Cardiac fibroblast (primary cell): ENCODE measurements at regions not wholly inside any gene's neighbourhood (a gene's known extent, or its start where the extent isn't known, plus 50 kb on each side); places are given as distances from the start of the nearest gene placed in this dataset.
A peak's percentile ranks its signal among the peaks of the same experiment; 100 is the strongest.

Experiments
- DNase-seq, 2 donors: peaks; one replicate each; pipeline versions ENCODE4 v3.0.0 to v3.0.0-alpha.2; 2010; ENCODE audit warnings: low read depth in 2 of 2
- H3K4me3 ChIP-seq, 2 donors: replicated peaks in 1 of 2; 1 replicate in 1 of 2; 2 replicates in 1 of 2; pipeline ENCODE4 v1.5.1; 2011; ENCODE audit warnings: low read depth in 2 of 2, low read length in 2 of 2, mild to moderate bottlenecking in 2 of 2, moderate library complexity in 1 of 2
- TF ChIP-seq, protein P1 (sequence below): IDR thresholded peaks from one replicate; pipeline ENCODE4 v1.5.1; 2011; ENCODE audit warnings: low read depth, mild to moderate bottlenecking, low read length, inconsistent platforms

GRCh38 chr6:22727710-22728109 is 158.3 kb downstream of the HDGFL1 start:
- H3K4me3 ChIP-seq, result no peak overlapping the region
- peak in 1 of 2 donors; percentile 3 for DNase-seq
- TF ChIP-seq, protein P1, sequence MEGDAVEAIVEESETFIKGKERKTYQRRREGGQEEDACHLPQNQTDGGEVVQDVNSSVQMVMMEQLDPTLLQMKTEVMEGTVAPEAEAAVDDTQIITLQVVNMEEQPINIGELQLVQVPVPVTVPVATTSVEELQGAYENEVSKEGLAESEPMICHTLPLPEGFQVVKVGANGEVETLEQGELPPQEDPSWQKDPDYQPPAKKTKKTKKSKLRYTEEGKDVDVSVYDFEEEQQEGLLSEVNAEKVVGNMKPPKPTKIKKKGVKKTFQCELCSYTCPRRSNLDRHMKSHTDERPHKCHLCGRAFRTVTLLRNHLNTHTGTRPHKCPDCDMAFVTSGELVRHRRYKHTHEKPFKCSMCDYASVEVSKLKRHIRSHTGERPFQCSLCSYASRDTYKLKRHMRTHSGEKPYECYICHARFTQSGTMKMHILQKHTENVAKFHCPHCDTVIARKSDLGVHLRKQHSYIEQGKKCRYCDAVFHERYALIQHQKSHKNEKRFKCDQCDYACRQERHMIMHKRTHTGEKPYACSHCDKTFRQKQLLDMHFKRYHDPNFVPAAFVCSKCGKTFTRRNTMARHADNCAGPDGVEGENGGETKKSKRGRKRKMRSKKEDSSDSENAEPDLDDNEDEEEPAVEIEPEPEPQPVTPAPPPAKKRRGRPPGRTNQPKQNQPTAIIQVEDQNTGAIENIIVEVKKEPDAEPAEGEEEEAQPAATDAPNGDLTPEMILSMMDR, result no peak

DNA sequence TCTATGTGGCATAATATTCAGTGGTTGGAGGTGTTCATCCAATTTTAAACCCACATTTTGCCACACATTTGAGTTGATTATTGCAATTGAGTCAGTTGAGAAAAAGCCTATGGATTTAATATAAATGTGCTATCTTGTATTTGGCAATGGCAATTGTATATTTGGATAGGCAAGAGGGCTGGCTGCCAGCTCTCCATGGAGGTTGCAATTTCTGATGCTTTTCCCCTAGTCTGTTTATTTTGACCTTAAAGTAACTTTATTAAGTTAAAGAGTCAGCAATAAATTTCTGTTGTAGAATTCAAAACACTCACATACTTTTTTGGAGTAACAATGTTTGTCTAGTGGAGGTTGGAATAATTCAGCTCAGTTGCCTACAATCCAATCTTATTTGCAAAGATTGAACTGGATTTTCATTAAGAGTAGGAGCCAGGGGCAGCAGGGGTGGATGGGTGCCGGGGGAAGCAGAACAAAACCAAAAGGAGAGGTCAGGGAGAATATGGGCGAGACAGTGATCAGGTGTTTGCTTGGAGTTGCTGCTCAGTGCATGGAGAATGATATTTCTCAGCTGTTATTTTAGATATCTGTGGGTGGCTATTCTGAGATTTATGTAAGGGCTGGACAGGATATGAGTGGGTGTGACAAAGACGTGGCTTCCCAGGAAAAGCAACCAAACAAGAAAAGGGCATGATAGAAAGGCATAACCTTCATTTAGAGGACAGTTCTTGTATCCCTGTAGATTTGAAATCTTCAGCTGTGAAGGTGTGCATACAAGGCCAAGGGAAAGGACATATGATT is 163.0 kb downstream of the HDGFL1 start:
- TF ChIP-seq, protein P1, result no peak
- H3K4me3 ChIP-seq, result no peak overlapping the region
- no peak for DNase-seq

- H3K4me3 ChIP-seq, result no peak overlapping the region
- TF ChIP-seq, protein P1, result no peak
- DNase-seq, result no peak
Observed at GRCh38 chr6:22736740-22737139, 167.4 kb downstream of the HDGFL1 start.

DNA sequence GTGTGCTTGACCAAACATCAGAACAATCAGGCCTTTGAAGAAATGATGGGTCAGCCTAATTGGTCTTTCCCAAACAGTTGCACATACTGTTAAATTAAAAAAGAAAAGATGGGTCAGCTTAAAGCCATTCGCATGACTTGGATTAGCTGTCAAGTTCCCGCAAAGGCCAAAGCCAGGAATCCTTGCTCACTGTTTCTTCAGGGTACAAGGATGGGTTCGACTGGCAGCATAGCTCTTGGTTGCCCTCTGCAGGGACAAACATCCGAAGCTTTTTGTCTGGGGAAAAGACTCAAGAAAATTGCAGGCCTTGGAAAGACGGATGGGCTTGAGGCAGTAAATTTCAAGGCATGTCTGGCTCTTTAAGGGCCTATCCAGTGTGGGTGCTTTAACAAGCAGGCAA is 168.0 kb downstream of the HDGFL1 start:
- H3K4me3 ChIP-seq, result no peak overlapping the region
- TF ChIP-seq, protein P1, result peak; percentile 66
- DNase-seq, result peak; percentile 62 to 68

- TF ChIP-seq, protein P1, result no peak
Observed at GRCh38 chr6:22738194-22738593, 168.8 kb downstream of the HDGFL1 start.

DNA sequence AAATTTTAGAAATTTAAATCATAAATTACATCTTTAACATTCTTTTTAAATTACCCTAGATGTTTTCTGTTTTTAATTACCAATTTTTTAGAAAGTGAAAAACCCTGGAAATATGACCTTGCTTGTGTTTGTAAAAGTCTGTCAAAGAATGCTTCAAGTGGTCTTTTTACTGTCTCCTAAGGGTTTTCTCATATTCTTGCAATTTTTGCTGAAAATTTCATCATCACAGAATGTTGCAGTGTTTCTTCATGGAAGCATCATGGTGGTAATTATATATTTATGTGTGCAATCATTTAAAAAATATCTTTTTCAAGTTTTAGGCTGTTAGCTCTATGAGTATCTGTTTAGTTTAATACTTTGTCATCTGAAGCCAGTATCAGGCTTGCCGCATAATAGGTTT is 178.2 kb downstream of the HDGFL1 start:
- no peak for DNase-seq
- TF ChIP-seq, protein P1, result no peak
- no peak overlapping the region for H3K4me3 ChIP-seq

More at GRCh38 chr6:22738194-22738593, 168.8 kb downstream of the HDGFL1 start:
- H3K4me3 ChIP-seq, result no peak overlapping the region
- DNase-seq, result no peak

GRCh38 chr6:22748681-22749080 is 179.3 kb downstream of the HDGFL1 start:
- no peak for DNase-seq
- TF ChIP-seq, protein P1, result no peak
- no peak overlapping the region for H3K4me3 ChIP-seq
